ENCODE measurements at regions not wholly inside any gene's neighbourhood (a gene's known extent, or its start where the extent isn't known, plus 50 kb on each side); places are given as distances from the start of the nearest gene placed in this dataset.

GRCh38 chr2:52097071-52097470 lies 1065.1 kb upstream of the NRXN1 start:
- ChIA-PET CTCF (no interaction called here), POLR2A (no interaction called here)
- Histone ChIP-seq H3K27ac (ENCODE audit: extremely low read depth, low read depth, low read length) (no peak overlapping the region), H3K9me3 (ENCODE audit: control insufficient read depth, insufficient read depth, low read depth, low read length) (no peaks in the 10 kb centered on the region), H3K36me3 (ENCODE audit: control insufficient read depth in 2 of 2, insufficient read depth in 1 of 2, low read length in 2 of 2) (no peaks in the 10 kb centered on the region), H3K4me1 (ENCODE audit: control insufficient read depth, insufficient read depth, low read length) (no peaks in the 10 kb centered on the region), H3K4me3 (ENCODE audit: low read depth, low read length) (no peak overlapping the region)
- TF ChIP-seq ZNF580 (tag by site-specific recombination; IDR thresholded peaks at IDR 0.05) (no peak), GLIS1 (tag by site-specific recombination; IDR thresholded peaks at IDR 0.05) (no peak), ZNF555 (tag by site-specific recombination; conservative IDR thresholded peaks at IDR 0.05) (no peak), PRDM2 (tag by site-specific recombination; IDR thresholded peaks at IDR 0.05; ENCODE audit: borderline replicate concordance) (no peak), ZFP3 (tag by site-specific recombination; IDR thresholded peaks at IDR 0.05; ENCODE audit: low read depth) (no peak), KLF7 (tag by site-specific recombination; IDR thresholded peaks at IDR 0.05; ENCODE audit: borderline replicate concordance) (no peak), PATZ1 (tag by site-specific recombination; IDR thresholded peaks at IDR 0.05) (no peak), ZNF654 (tag by site-specific recombination; IDR thresholded peaks at IDR 0.05; ENCODE audit: low read depth) (no peak)

GRCh38 chr2:52084759-52085158 lies 1052.8 kb upstream of the NRXN1 start:
- Histone ChIP-seq H3K9me3 (ENCODE audit: control insufficient read depth, insufficient read depth, low read depth, low read length) (no peaks in the 10 kb centered on the region), H3K27ac (ENCODE audit: extremely low read depth, low read depth, low read length) (no peak overlapping the region), H3K4me3 (ENCODE audit: low read depth, low read length) (no peak overlapping the region), H3K36me3 (ENCODE audit: control insufficient read depth in 2 of 2, insufficient read depth in 1 of 2, low read length in 2 of 2) (no peaks in the 10 kb centered on the region), H3K4me1 (ENCODE audit: control insufficient read depth, insufficient read depth, low read length) (no peaks in the 10 kb centered on the region)
- ChIA-PET CTCF (no interaction called here), POLR2A (no interaction called here)
- TF ChIP-seq FEZF1 (tag by site-specific recombination; IDR thresholded peaks at IDR 0.05): no peak
- no peak for TF ChIP-seq ZNF350 (tag by site-specific recombination; IDR thresholded peaks at IDR 0.05)
- no peak for TF ChIP-seq ZNF624 (tag by site-specific recombination; IDR thresholded peaks at IDR 0.05)
- no peak for TF ChIP-seq PRDM1 (tag by site-specific recombination; IDR thresholded peaks at IDR 0.05)
- no peak for TF ChIP-seq KLF16 (tag by site-specific recombination; IDR thresholded peaks at IDR 0.05)
- TF ChIP-seq ZNF155 (tag by site-specific recombination; IDR thresholded peaks at IDR 0.05): no peak
- no peak for TF ChIP-seq ZSCAN30 (tag by site-specific recombination; IDR thresholded peaks at IDR 0.05)
- no peak for TF ChIP-seq BCL11A (tag by site-specific recombination; IDR thresholded peaks at IDR 0.05; ENCODE audit: low read depth)
- TF ChIP-seq ZNF398 (tag by site-specific recombination; IDR thresholded peaks at IDR 0.05): no peak
- no peak for TF ChIP-seq ZNF449 (tag by site-specific recombination; IDR thresholded peaks at IDR 0.05)
- TF ChIP-seq INSM2 (tag by site-specific recombination; IDR thresholded peaks at IDR 0.05): no peak
- TF ChIP-seq KLF8 (tag by site-specific recombination; IDR thresholded peaks at IDR 0.05): no peak
- TF ChIP-seq ZNF660 (tag by site-specific recombination; IDR thresholded peaks at IDR 0.05): no peak
- TF ChIP-seq OVOL3 (tag by site-specific recombination; IDR thresholded peaks at IDR 0.05): no peak
